GM10248 (cell line): ENCODE measurements at regions not wholly inside any gene's neighbourhood (a gene's known extent, or its start where the extent isn't known, plus 50 kb on each side); places are given as distances from the start of the nearest gene placed in this dataset.
"Not testable (repeated sequence)": the region's sequence is repeated elsewhere in the genome, so short reads cannot be mapped to it uniquely, and the experiment has no call there.

Source experiments
- CTCF ChIA-PET: fragments of 300-600 bp; sonication (Branson Sonifier 250); formaldehyde crosslinking; extraction: SDS; loops from one replicate; lab custom pipeline; 2021; ENCODE audit warnings: antibody characterized with exemption; lab: Yijun Ruan, JAX
- POLR2A ChIA-PET: fragments of 350-650 bp; sonication (Branson Sonifier 250); formaldehyde crosslinking; extraction: SDS; loops from one replicate; lab custom pipeline; 2020; ENCODE audit warnings: antibody characterized with exemption; lab: Yijun Ruan, JAX
- DNase-seq: peaks from one replicate; pipeline ENCODE4 v3.0.0; 2012; ENCODE audit errors: extremely low spot score
- CTCF ChIP-seq: IDR thresholded peaks from 2 replicates; pipeline ENCODE4 v1.5.1; 2012; ENCODE audit warnings: mild to moderate bottlenecking, low read depth; ENCODE audit errors: extremely low read depth, missing control alignments, control extremely low read depth

DNA sequence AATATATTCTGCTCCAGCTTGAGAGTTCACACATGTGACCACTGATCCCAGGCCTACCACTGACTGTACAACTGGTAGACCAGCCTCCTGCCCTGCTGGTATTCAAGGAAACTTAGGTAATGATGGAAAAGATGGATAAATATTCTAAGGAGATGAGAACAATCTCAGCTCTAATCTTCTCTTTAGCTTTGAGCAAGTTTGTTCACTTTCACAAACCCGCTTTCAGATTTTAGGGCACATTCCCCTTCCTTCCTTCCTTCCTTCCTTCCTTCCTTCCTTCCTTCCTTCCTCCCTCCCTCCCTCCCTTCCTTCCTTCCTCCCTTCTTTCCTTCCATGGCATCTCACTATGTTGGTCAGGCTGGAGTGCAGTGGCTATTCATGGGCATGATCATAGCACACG is 88.2 kb upstream of the PHACTR1 start:
- CTCF ChIA-PET, result interaction anchor here (1.2 to 1.5 kb wide), 2 partner anchors 9 kb away, joined by 3 to 7 read pairs; no protein-coding TSS in a partner anchor
- POLR2A ChIA-PET, result no interaction called here
- TF ChIP-seq CTCF, result no peak
- no peak for DNase-seq

DNA sequence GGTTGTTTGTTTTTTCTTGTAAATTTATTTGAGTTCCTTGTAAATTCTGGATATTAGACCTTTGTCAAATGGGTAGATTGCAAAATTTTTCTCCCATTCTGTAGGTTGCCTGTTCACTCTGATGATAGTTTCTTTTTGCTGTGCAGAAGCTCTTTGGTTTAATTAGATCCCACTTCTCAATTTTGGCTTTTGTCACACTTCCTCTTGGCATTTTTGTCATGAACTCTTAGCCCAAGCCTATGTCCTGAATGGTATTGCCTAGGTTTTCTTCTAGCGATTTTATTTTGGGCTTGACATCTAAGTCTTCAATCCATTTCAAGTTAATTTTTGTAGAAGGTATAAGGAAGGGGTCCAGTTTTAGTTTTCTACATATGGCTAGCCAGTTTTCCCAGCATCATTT is 82.8 kb upstream of the PHACTR1 start:
- DNase-seq, CTCF ChIA-PET, POLR2A ChIA-PET: not testable (repeated sequence)

DNA sequence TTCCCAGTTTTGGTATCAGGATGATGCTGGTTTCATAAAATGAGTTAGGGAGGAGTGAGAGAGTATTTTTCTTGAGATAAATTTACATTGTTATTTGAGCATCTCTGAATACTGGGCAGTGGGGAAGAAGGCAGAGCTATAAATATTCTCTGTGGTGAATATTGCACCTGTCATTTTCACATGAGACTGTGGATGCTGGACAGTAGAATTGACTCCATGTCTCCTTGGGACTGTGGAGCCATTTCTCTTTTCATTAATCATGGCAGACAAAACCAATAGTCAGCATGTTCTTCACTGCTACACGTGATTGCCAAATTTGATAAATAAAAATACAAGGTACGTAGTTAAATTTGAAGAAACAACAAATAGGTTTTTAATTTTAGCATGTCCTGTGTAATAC is 81.2 kb upstream of the PHACTR1 start:
- ChIA-PET CTCF (interaction anchor here (1.2 to 1.9 kb wide), 2 partner anchors 11 to 258 kb away, joined by 3 to 5 read pairs; no protein-coding TSS in a partner anchor), POLR2A (no interaction called here)
- DNase-seq, result no peak
- no peak for TF ChIP-seq CTCF

DNA sequence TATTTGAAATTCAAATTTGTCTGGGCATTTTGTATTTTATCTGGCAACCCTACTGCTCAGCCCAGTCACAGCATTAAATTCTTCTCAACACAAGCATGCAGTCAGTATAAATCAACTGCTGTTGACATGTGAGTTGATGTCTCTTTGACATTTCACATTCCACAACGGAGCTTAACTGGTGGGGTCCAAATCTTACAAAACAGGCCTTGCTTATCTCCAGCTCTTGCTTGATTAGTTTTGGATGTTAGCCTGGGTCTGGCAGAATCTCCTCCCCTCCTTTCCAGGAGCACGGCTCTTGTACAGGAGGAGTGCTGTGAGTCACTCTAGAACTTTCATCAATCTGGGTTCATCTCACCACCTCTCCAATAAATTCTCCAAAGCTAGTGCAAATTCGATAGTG is 80.8 kb upstream of the PHACTR1 start:
- no peak for TF ChIP-seq CTCF
- no peak for DNase-seq
- ChIA-PET POLR2A (no interaction called here), CTCF (interaction anchor here (1.2 to 2.6 kb wide), 3 partner anchors 8 to 257 kb away, joined by 3 to 7 read pairs (median 5); no protein-coding TSS in a partner anchor)

DNA sequence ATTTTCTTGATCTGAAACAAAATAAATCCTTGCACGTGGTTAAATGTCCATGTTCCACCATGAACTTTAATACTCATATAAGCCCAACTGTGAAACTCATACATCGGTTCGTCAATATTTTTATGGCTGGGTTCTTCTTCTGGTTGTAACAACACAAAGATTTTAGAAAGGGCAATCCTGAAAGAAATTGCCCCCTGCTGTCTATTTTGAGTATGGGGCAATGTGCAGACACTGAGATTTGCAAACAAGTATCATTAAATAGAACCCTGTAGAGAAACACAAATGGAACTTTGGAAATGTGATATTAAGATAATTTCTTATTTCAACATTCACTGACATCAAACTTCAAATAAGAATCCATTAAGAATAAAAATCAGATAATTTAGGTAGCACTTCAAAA is 80.2 kb upstream of the PHACTR1 start:
- DNase-seq, result no peak
- TF ChIP-seq CTCF, result no peak
- POLR2A ChIA-PET, result no interaction called here
- CTCF ChIA-PET, result interaction anchor here (0.9 to 2.6 kb wide), 5 partner anchors 9 to 257 kb away, joined by 4 to 7 read pairs (median 6); no protein-coding TSS in a partner anchor

GRCh38 chr6:12637960-12638641 is 78.5 kb upstream of the PHACTR1 start:
- TF ChIP-seq CTCF, result peak; percentile 71
- ChIA-PET CTCF (interaction anchor here (0.8 to 2.6 kb wide), 12 partner anchors 9 to 1023 kb away, joined by 3 to 10 read pairs (median 4); no protein-coding TSS in a partner anchor), POLR2A (no interaction called here)
- peak; percentile 27 for DNase-seq

GRCh38 chr6:12640438-12640837 is 76.1 kb upstream of the PHACTR1 start:
- DNase-seq, result no peak
- ChIA-PET POLR2A (no interaction called here), CTCF (no interaction called here)
- TF ChIP-seq CTCF, result no peak

GRCh38 chr6:12641785-12642184 is 74.8 kb upstream of the PHACTR1 start:
- CTCF ChIA-PET, result interaction anchor here (1.1 to 2.1 kb wide), 2 partner anchors 24 to 67 kb away, joined by 3 to 4 read pairs; no protein-coding TSS in a partner anchor
- POLR2A ChIA-PET, DNase-seq: not testable (repeated sequence)
